GM18499 (cell line): ENCODE measurements at regions not wholly inside any gene's neighbourhood (a gene's known extent, or its start where the extent isn't known, plus 50 kb on each side); places are given as distances from the start of the nearest gene placed in this dataset.

Source experiments
- ATAC-seq: cut with Tn5 transposase; IDR thresholded peaks from one replicate; pipeline ENCODE4 v1.9.1; 2021; ENCODE audit warnings: moderate number of reproducible peaks; ENCODE audit not compliant: insufficient read depth, unreplicated experiment

- ATAC-seq, result no peak
These were observed 74.6 kb upstream of the SPATA12 start for GRCh38 chr3:56985878-56986277.

DNA sequence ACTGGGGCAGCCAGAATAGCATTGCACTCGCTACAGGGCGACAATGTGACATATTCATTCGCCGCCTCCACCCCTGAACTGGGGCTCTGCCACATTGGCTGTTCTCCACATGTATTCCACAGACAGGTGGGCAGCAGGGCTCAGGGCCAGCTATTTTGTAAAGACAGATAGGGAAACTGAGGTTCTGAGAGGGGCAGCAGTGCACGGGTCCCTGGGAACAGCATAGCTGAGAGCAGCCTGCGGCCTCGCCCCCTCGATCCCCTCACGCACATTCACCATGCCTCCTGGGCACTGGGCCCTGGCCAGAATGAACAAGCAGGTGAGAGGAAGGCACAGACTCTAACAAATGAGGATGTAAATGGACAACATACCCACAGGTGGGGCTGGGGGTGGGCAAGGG is 75.0 kb upstream of the SPATA12 start:
- no peak for ATAC-seq

GRCh38 chr3:56983427-56983826 is 77.0 kb upstream of the SPATA12 start:
- no peak for ATAC-seq

DNA sequence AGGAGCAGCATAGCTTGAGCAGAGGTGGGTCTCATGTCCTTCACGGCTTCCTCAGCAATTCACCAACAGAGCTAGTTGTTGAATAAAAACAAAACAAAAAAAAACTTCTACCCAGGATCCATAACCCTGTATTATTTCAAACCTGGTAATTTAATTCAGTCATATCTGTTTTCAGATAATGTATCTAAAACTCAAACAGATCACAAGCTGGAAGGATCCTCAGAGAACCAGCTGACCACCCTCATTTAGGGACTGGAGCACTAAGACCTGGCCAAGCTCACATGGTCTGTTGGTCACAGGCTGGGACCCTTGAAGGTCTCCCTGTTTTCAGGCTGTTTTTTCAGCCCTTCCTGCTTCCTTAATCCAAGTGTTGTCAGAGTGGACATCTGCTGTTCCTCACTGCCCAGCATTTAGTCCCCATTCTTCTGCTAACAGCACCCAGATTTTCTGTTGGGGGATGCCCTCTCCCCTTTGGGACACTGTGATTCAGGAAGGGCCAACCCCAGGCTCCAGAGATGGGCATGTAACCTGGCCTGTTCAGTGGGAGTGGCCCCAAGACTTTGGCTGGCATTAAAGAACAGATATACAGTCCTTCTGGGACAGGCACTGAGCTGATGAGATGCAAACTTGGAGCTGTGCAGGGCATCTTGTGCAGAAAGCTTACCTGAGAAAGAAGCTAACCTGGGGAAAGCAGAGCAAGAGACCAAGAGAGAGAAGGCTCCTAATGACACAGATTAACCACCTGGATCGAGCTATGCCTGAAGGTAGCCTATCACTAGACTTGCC is 78.8 kb upstream of the SPATA12 start:
- no peak for ATAC-seq

DNA sequence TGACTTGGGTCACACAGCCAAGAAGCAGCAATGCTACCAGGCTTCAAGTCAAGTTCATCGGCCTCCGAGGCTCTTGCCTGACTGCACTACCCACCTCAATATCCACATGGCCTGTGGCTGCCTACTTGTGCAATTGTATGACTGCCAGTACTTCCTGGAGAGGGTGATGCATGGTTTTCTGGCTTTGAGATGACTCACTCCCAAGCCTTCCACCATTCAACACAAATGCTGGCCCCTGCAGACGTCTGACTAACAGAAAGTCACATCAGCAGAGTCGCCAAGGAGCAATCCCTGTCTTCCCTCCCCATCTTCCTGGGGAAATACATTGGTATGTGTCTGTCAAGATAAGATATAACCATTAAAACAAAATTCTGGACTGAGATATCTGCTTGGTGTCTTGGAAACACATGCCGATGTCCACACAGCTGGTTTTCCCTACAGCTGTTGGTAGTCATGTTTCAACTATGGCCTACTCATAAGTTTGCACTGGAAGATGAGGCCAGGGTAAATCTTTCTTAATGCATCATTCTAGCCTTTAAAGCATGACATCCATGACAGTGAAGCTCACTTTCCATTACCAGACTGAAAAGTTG is 79.6 kb upstream of the SPATA12 start:
- ATAC-seq, result no peak

GRCh38 chr3:56980243-56980642 is 80.2 kb upstream of the SPATA12 start:
- no peak for ATAC-seq

DNA sequence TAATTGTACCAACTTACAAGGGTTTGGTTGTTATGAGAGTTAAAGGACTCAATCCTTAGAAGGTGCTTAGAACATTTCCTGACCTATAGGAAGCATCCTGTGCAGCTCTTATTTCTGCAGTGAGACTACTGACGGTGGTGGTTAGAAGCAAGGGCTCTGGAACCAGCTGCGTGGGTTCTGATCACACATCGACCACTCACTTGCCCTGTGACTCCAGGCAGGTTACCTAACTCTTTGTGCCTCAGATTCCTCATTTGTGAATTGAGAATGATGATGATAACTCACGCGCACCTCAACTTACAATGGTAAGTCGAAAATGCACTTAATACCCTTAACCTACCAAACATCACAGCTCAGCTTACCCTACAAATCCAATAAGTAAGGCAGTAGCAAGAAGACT is 80.7 kb upstream of the SPATA12 start:
- no peak for ATAC-seq

DNA sequence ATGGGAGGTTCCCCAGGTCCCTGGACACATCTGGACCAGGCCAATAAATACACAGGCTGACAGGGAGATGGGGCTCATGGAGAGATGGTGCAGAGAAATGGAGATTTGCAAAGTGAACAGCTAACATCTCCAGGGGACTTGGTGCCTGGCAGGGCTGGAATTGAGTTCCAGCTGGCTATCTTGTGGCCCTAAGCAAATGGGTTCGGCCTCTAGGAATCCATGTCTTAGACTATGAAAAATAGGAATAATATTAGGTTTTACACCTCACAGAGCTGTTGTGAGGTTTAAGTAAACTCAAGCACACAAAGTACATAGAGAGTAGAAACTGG is 82.9 kb upstream of the SPATA12 start:
- no peak for ATAC-seq

DNA sequence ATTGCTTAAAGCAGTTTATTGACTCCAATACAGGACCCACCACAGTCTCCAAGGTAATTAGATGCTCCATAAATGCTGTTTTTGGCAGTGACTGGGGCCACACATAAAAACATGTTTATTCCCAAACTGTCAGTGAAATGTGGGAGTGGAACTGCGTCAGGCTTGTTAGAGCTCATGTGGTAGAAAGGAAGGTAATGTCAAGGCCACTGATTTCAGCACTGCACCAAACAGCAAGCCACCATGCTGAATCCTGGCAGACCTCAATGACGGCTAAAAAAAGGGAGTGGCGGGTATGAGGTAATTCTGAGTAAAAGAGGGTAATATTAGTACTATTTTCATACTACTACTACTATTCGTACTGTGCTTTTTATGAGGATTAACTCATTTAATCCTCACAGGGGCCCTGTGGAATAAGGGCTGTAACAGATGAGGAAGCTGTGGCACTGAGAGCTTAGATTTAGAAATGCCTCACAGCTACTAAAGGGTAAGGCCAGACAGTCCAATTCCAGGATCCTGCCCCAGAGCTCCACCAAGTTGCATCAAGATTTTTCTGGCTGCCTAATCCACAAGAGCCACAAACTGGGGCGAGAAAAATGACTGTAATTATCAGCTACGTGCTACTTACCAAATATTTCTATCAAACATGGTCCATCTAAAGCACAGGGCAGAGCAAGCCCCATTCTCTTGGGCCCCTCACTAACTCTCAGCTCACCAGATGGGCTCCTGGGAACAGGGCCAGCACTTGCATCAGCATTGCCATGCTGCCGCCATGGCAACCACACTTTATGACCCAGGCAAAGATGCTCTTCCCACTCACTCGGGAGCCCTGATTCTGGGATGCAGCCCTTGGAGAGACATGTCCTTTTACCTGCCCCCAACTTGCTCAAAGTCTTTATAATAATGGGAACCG is 83.6 kb upstream of the SPATA12 start:
- ATAC-seq, result no peak

- no peak for ATAC-seq
These were observed 84.9 kb upstream of the SPATA12 start for GRCh38 chr3:56975567-56975966.

DNA sequence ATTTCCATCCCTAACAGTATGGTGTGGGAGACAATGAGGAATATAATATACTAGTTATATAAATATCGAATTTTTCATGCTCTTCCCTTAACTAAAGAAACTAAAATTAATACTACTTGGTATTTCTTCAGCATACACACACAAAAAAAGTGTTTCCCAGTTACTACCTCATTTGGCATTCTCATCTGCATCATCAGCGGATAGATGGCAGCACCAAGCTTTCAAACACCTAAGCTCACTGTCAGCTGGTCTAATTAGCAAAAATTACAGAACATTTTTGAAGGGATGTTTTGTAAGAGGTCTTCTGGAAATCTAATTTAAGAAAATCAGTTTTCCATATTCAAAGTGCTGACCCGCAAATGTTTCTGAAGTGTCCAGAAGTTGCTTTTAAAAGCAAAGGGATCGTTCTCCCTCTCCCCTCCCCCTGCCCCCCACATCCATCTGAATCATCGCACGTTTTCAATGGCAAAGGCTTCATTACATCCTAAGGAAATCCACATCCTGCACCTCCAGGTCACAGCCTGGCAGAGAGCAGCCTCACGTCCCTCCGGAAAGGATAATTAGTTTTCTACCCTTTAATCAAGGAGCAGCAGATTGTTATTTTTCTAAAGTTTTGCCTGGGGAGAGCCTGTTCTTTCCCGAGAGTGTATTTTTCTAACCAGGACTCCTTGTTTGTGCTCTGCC is 86.1 kb upstream of the SPATA12 start:
- no peak for ATAC-seq

DNA sequence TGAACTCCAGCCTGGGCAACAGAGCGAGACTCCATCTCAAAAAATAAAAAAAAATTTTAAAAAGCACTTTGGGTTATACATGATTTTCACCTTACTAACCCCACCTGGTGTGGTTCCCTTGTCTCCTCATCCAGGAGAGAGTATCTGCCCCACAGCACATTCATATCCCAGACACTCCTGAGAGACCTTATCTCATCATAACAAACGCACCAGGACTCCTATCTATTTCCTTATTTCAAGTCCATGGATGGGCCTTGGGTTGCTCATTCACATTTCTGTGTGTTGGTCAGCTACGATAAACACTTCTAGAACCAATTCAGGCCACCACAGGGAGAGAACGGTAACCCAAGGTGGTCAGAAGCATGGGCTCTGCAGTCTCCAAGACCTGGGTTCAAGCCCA is 88.6 kb upstream of the SPATA12 start:
- no peak for ATAC-seq

GRCh38 chr3:56971261-56971660 is 89.2 kb upstream of the SPATA12 start:
- ATAC-seq, result no peak

DNA sequence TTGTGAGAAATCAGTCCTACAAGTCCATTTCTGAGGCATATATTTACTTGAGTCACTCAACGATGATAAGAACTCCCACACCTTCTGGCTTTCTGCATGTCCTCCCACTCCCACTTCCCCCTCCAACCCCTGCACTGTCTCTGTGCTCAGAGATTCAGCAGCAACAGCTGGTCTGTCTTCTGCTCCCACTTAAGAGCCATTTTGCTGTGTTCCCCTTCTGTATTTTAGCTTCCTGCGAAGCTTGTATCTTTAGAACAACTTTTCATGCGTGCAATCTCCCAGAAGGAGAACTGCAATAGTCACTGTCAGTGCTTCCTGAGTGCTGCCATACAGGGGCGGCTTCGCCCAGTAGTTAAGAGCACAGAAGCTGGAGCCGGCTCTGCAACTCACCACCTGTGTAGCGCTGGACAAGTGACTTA is 90.0 kb upstream of the SPATA12 start:
- no peak for ATAC-seq

- no peak for ATAC-seq
These were observed 90.6 kb upstream of the SPATA12 start for GRCh38 chr3:56969851-56970250.

DNA sequence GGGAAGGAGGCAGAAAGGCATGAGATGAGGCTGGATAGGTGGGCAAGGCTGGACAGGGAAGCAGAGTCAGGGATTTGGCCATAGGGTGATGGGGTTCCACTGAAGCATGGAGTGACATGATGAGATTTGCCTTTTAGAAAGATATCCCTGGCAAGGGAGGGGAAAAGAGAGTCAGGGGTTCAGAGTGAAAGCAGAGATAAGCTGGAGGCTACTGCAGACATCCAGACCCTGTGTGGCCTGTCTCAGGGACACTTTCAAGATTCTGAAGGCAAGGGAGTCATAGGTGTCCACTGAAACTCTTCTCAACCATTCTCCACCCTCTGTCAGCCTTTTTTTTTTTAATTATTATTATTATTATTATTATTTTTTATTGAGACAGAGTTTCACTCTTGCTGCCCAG is 94.0 kb upstream of the SPATA12 start:
- ATAC-seq, result no peak

DNA sequence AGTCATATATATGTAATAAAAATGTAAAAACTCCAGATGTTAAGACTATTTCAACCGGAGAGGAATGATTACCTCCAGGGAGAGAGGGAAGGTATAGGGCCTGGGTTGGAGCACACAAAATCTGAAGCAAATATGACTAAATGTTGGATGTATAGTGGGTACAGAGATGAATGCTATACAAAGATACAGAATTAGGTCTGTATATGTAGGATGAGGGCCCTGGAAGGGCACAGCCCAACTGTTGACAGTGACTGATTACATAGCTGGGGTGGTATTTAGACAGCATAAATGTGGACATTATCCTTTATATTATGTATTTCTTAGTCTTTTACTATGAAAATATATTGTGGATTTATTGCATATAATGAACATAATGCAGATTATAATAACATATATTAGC is 94.4 kb upstream of the SPATA12 start:
- no peak for ATAC-seq

DNA sequence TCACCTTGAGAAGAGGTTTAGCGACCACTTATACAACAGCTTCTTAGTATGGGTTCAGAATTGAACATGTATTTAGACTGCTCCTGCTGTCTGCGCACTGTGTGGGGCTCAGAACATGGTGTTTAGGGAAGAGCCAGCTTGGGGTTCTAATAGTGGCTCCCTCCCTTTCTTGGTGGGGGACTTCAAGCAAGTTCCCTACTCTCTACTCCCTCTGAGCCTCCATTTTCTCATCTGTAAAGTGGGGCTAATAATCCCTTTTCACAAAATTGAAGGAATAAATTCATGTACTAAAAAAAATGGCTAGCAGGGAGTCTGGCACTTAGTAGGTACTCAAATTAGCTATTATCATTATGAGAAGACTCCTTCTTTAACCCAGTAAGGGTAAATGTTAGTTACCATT is 97.5 kb upstream of the SPATA12 start:
- no peak for ATAC-seq

- ATAC-seq, result no peak
These were observed 98.3 kb upstream of the SPATA12 start for GRCh38 chr3:56962206-56962605.

GRCh38 chr3:56960234-56960917 is 100.1 kb upstream of the SPATA12 start:
- no peak for ATAC-seq
